DND-41 (cell line): ENCODE measurements at regions not wholly inside any gene's neighbourhood (a gene's known extent, or its start where the extent isn't known, plus 50 kb on each side); places are given as distances from the start of the nearest gene placed in this dataset.

ENCODE experiments used
- EZH2 ChIP-seq: IDR thresholded peaks from 3 replicates; pipeline ENCODE4 v1.6.1; 2012; ENCODE audit warnings: borderline replicate concordance, low read depth, mild to moderate bottlenecking, moderate library complexity, low read length, inconsistent platforms; ENCODE audit not compliant: severe bottlenecking
- TF ChIP-seq, protein P1 (sequence below): IDR thresholded peaks from 2 replicates; pipeline ENCODE4 v1.5.1; 2012; ENCODE audit warnings: borderline replicate concordance, low read length, moderate library complexity, mild to moderate bottlenecking; ENCODE audit not compliant: poor library complexity, severe bottlenecking; ENCODE audit errors: extremely low read depth

DNA sequence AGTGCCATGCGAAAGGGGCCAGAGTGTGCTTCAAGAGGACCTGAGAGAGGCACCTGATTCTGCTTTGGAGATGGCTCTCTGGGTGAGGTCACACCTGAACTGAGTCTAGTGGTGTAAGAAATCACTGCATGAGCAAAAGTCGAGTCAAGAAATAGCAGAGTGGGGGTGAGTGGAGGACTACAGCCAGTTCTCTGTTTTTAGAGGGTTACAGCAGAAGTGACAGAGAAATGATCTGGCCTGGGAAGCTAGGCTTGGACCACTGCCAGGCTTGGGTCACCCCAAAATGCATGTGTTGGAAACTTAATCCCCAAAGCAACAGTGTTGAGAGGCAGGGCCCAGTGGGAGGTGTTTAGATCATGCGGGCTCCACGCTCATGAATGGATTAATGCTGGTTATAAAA lies 312.0 kb downstream of the CBLN1 start:
- TF ChIP-seq, protein P1, sequence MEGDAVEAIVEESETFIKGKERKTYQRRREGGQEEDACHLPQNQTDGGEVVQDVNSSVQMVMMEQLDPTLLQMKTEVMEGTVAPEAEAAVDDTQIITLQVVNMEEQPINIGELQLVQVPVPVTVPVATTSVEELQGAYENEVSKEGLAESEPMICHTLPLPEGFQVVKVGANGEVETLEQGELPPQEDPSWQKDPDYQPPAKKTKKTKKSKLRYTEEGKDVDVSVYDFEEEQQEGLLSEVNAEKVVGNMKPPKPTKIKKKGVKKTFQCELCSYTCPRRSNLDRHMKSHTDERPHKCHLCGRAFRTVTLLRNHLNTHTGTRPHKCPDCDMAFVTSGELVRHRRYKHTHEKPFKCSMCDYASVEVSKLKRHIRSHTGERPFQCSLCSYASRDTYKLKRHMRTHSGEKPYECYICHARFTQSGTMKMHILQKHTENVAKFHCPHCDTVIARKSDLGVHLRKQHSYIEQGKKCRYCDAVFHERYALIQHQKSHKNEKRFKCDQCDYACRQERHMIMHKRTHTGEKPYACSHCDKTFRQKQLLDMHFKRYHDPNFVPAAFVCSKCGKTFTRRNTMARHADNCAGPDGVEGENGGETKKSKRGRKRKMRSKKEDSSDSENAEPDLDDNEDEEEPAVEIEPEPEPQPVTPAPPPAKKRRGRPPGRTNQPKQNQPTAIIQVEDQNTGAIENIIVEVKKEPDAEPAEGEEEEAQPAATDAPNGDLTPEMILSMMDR, result no peak
- no peak for TF ChIP-seq EZH2
